WTC11 (cell line): ENCODE measurements at regions not wholly inside any gene's neighbourhood (a gene's known extent, or its start where the extent isn't known, plus 50 kb on each side); places are given as distances from the start of the nearest gene placed in this dataset.

ENCODE experiments used
- AR ChIP-seq: fragments of 250-450 bp; sonication (Bioruptor Pico); IDR thresholded peaks from 2 replicates; pipeline ENCODE4 v1.9.0; 2021; ENCODE audit warnings: mild to moderate bottlenecking
- E2F5 ChIP-seq: sonication (generic); formaldehyde crosslinking; IDR thresholded peaks from 2 replicates; pipeline ENCODE4 v1.8.1; 2022; ENCODE audit warnings: mild to moderate bottlenecking, moderate library complexity, missing genetic modification reagents
- ERG ChIP-seq: fragments of 250-450 bp; sonication (Bioruptor Pico); IDR thresholded peaks from 2 replicates; pipeline ENCODE4 v1.8.0; 2021; ENCODE audit warnings: mild to moderate bottlenecking
- ESRRA ChIP-seq: sonication (generic); formaldehyde crosslinking; IDR thresholded peaks from 2 replicates; pipeline ENCODE4 v1.8.1; 2022; ENCODE audit warnings: mild to moderate bottlenecking, missing genetic modification reagents, borderline replicate concordance
- MYBL2 ChIP-seq: sonication (generic); formaldehyde crosslinking; IDR thresholded peaks from 2 replicates; pipeline ENCODE4 v1.8.1; 2023; ENCODE audit warnings: mild to moderate bottlenecking, moderate library complexity, missing genetic modification reagents
- NFATC4 ChIP-seq: fragments of 250-450 bp; sonication (Bioruptor Pico); IDR thresholded peaks from 2 replicates; pipeline ENCODE4 v1.9.0; 2021; ENCODE audit warnings: mild to moderate bottlenecking
- NFYB ChIP-seq: sonication (generic); formaldehyde crosslinking; conservative IDR thresholded peaks from 2 replicates; pipeline ENCODE4 v1.8.0; 2022; ENCODE audit warnings: low read depth, missing genetic modification reagents
- OVOL2 ChIP-seq: fragments of 250-450 bp; sonication (Bioruptor Pico); IDR thresholded peaks from 2 replicates; pipeline ENCODE4 v1.9.0; 2021; ENCODE audit warnings: mild to moderate bottlenecking, borderline replicate concordance
- PRDM15 ChIP-seq: sonication (generic); formaldehyde crosslinking; IDR thresholded peaks from 2 replicates; pipeline ENCODE4 v1.8.0; 2022; ENCODE audit warnings: missing genetic modification reagents
- STAT6 ChIP-seq: sonication (generic); formaldehyde crosslinking; conservative IDR thresholded peaks from 2 replicates; pipeline ENCODE4 v1.8.1; 2023; ENCODE audit warnings: mild to moderate bottlenecking, low read depth, missing genetic modification reagents, moderate library complexity
- USF1 ChIP-seq: sonication (generic); formaldehyde crosslinking; IDR thresholded peaks from 2 replicates; pipeline ENCODE4 v1.8.0; 2022; ENCODE audit warnings: mild to moderate bottlenecking, missing genetic modification reagents
- ZBTB21 ChIP-seq: sonication (generic); formaldehyde crosslinking; IDR thresholded peaks from 2 replicates; pipeline ENCODE4 v1.8.1; 2023; ENCODE audit warnings: mild to moderate bottlenecking, missing genetic modification reagents, borderline replicate concordance
- ZNF423 ChIP-seq: fragments of 250-450 bp; sonication (Bioruptor Pico); IDR thresholded peaks from 2 replicates; pipeline ENCODE4 v2.1.2; 2022; ENCODE audit warnings: mild to moderate bottlenecking, moderate library complexity
- ZNF532 ChIP-seq: fragments of 250-450 bp; sonication (Bioruptor Pico); IDR thresholded peaks from 2 replicates; pipeline ENCODE4 v1.9.0; 2021; ENCODE audit warnings: mild to moderate bottlenecking, borderline replicate concordance
- ZNF671 ChIP-seq: fragments of 250-450 bp; sonication (Bioruptor Pico); IDR thresholded peaks from 2 replicates; pipeline ENCODE4 v1.8.0; 2021; ENCODE audit warnings: mild to moderate bottlenecking

- TF ChIP-seq ZNF532 (CRISPR knock-in tag), result no peak
- no peak for TF ChIP-seq USF1
- no peak for TF ChIP-seq MYBL2 (CRISPR knock-in tag)
- no peak for TF ChIP-seq ZNF671 (CRISPR knock-in tag)
- no peak for TF ChIP-seq ERG
- TF ChIP-seq OVOL2 (CRISPR knock-in tag), result no peak
- TF ChIP-seq PRDM15, result no peak
- TF ChIP-seq ZBTB21, result no peak
- TF ChIP-seq ESRRA (CRISPR knock-in tag), result no peak
- TF ChIP-seq NFYB (CRISPR knock-in tag), result no peak
- no peak for TF ChIP-seq STAT6 (CRISPR knock-in tag)
- TF ChIP-seq AR (CRISPR knock-in tag), result no peak
- TF ChIP-seq NFATC4 (CRISPR knock-in tag), result no peak
- no peak for TF ChIP-seq ZNF423 (CRISPR knock-in tag)
- no peak for TF ChIP-seq E2F5
These were observed 318.8 kb upstream of the NEGR1 start (continued) for GRCh38 chr1:72601035-72601674.
